SK-N-SH treated with all-trans-retinoic acid at 6 μM for 48 hours (cell line): ENCODE measurements at regions not wholly inside any gene's neighbourhood (a gene's known extent, or its start where the extent isn't known, plus 50 kb on each side); places are given as distances from the start of the nearest gene placed in this dataset.

ENCODE experiments used
- ATAC-seq: fragments of 200-7000 bp; cut with Tn5 transposase; 3 replicates; pipeline ENCODE4 v1.9.1; 2020; ENCODE audit warnings: mild to moderate bottlenecking, moderate library complexity
- ARNTL ChIP-seq: fragments of 450-650 bp; formaldehyde crosslinking; IDR thresholded peaks from 2 replicates; pipeline ENCODE4 v1.5.0; 2020; ENCODE audit warnings: low read depth, mild to moderate bottlenecking, moderate library complexity, borderline replicate concordance
- BACH2 ChIP-seq: fragments of 250-450 bp; sonication (Bioruptor Pico); IDR thresholded peaks from 2 replicates; pipeline ENCODE4 v1.9.0; 2021; ENCODE audit warnings: mild to moderate bottlenecking, borderline replicate concordance
- CREB5 ChIP-seq: fragments of 250-450 bp; sonication (Bioruptor Pico); IDR thresholded peaks from 2 replicates; pipeline ENCODE4 v1.5.1; 2020; ENCODE audit warnings: low read depth, mild to moderate bottlenecking, moderate library complexity
- CSDC2 ChIP-seq: fragments of 250-450 bp; sonication (Bioruptor Pico); IDR thresholded peaks from 2 replicates; pipeline ENCODE4 v1.5.0; 2020; ENCODE audit warnings: mild to moderate bottlenecking, moderate library complexity
- CSRNP3 ChIP-seq: fragments of 250-450 bp; sonication (Bioruptor Pico); IDR thresholded peaks from 2 replicates; pipeline ENCODE4 v1.5.1; 2021; ENCODE audit warnings: mild to moderate bottlenecking, moderate library complexity
- ESRRG ChIP-seq: fragments of 250-450 bp; sonication (Bioruptor Pico); IDR thresholded peaks from 2 replicates; pipeline ENCODE4 v1.6.1; 2021; ENCODE audit warnings: mild to moderate bottlenecking
- GLIS3 ChIP-seq: fragments of 250-450 bp; sonication (Bioruptor Pico); IDR thresholded peaks from 2 replicates; pipeline ENCODE4 v1.5.0; 2020; ENCODE audit warnings: mild to moderate bottlenecking, moderate library complexity
- ISL1 ChIP-seq: fragments of 250-450 bp; sonication (Bioruptor Pico); IDR thresholded peaks from 2 replicates; pipeline ENCODE4 v2.1.2; 2022; ENCODE audit warnings: mild to moderate bottlenecking, moderate library complexity
- PATZ1 ChIP-seq: fragments of 250-450 bp; sonication (Bioruptor Pico); IDR thresholded peaks from 2 replicates; pipeline ENCODE4 v1.8.0; 2020; ENCODE audit warnings: mild to moderate bottlenecking, moderate library complexity, borderline replicate concordance
- POU6F1 ChIP-seq: fragments of 250-450 bp; sonication (Bioruptor Pico); IDR thresholded peaks from 2 replicates; pipeline ENCODE4 v1.8.0; 2021; ENCODE audit warnings: low read depth, mild to moderate bottlenecking, moderate library complexity, borderline replicate concordance
- PPARA ChIP-seq: fragments of 250-450 bp; sonication (Bioruptor Pico); IDR thresholded peaks from 2 replicates; pipeline ENCODE4 v1.5.0; 2020; ENCODE audit warnings: mild to moderate bottlenecking, borderline replicate concordance
- RARB ChIP-seq: fragments of 250-450 bp; sonication (Bioruptor Pico); IDR thresholded peaks from 2 replicates; pipeline ENCODE4 v1.8.0; 2021; ENCODE audit warnings: mild to moderate bottlenecking, moderate library complexity
- SNAI2 ChIP-seq: fragments of 250-450 bp; sonication (Bioruptor Pico); IDR thresholded peaks from 2 replicates; pipeline ENCODE4 v1.5.0; 2020; ENCODE audit warnings: mild to moderate bottlenecking, moderate library complexity
- TCF4 ChIP-seq: fragments of 250-450 bp; sonication (Bioruptor Pico); IDR thresholded peaks from 2 replicates; pipeline ENCODE4 v1.8.0; 2021; ENCODE audit warnings: mild to moderate bottlenecking, moderate library complexity, borderline replicate concordance
- TOX ChIP-seq: fragments of 250-450 bp; sonication (Bioruptor Pico); IDR thresholded peaks from 2 replicates; pipeline ENCODE4 v1.8.0; 2021; ENCODE audit warnings: mild to moderate bottlenecking, moderate library complexity, borderline replicate concordance
- TSHZ2 ChIP-seq: fragments of 250-450 bp; sonication (Bioruptor Pico); IDR thresholded peaks from 2 replicates; pipeline ENCODE4 v1.5.0; 2020; ENCODE audit warnings: mild to moderate bottlenecking, moderate library complexity
- ZC3H10 ChIP-seq: fragments of 250-450 bp; sonication (Bioruptor Pico); IDR thresholded peaks from 2 replicates; pipeline ENCODE4 v1.5.1; 2021; ENCODE audit warnings: mild to moderate bottlenecking, moderate library complexity
- ZFP30 ChIP-seq: fragments of 450-650 bp; formaldehyde crosslinking; IDR thresholded peaks from 2 replicates; pipeline ENCODE4 v1.5.0; 2022; ENCODE audit warnings: mild to moderate bottlenecking, moderate library complexity
- ZNF565 ChIP-seq: fragments of 450-650 bp; formaldehyde crosslinking; conservative IDR thresholded peaks from 2 replicates; pipeline ENCODE4 v1.5.0; 2020; ENCODE audit warnings: low read depth, mild to moderate bottlenecking, moderate library complexity
- ZNF70 ChIP-seq: fragments of 450-650 bp; formaldehyde crosslinking; IDR thresholded peaks from 2 replicates; pipeline ENCODE4 v1.5.0; 2020; ENCODE audit warnings: mild to moderate bottlenecking, moderate library complexity
- ZNF8 ChIP-seq: fragments of 450-650 bp; formaldehyde crosslinking; IDR thresholded peaks from 2 replicates; pipeline ENCODE4 v1.5.0; 2020; ENCODE audit warnings: mild to moderate bottlenecking, moderate library complexity

- ATAC-seq: no peak
- TF ChIP-seq ZFP30: no peak
- no peak for TF ChIP-seq ZC3H10 (CRISPR knock-in tag)
- TF ChIP-seq TOX (CRISPR knock-in tag): no peak
- TF ChIP-seq ZNF70 (CRISPR knock-in tag): no peak
- TF ChIP-seq CSRNP3 (CRISPR knock-in tag): no peak
- TF ChIP-seq ZNF8 (CRISPR knock-in tag): no peak
- TF ChIP-seq CSDC2 (CRISPR knock-in tag): no peak
- TF ChIP-seq ARNTL: no peak
- no peak for TF ChIP-seq TSHZ2
- TF ChIP-seq SNAI2 (CRISPR knock-in tag): no peak
- no peak for TF ChIP-seq BACH2 (CRISPR knock-in tag)
- TF ChIP-seq POU6F1: no peak
- TF ChIP-seq PPARA (CRISPR knock-in tag): no peak
Measured at GRCh38 chr4:23114538-23114937, 421.8 kb downstream of the GBA3 start.

- no peak for TF ChIP-seq TCF4 (CRISPR knock-in tag)
- no peak for TF ChIP-seq ZC3H10 (CRISPR knock-in tag)
- no peak for TF ChIP-seq RARB (CRISPR knock-in tag)
- TF ChIP-seq ESRRG (CRISPR knock-in tag): no peak
- TF ChIP-seq CREB5: no peak
- no peak for TF ChIP-seq ISL1 (CRISPR knock-in tag)
- TF ChIP-seq CSRNP3 (CRISPR knock-in tag): no peak
- TF ChIP-seq TOX (CRISPR knock-in tag): no peak
- TF ChIP-seq BACH2 (CRISPR knock-in tag): no peak
- TF ChIP-seq CSDC2 (CRISPR knock-in tag): no peak
- ATAC-seq: no peak
Measured at GRCh38 chr4:23113104-23113503, 420.4 kb downstream of the GBA3 start.

GRCh38 chr4:23106516-23106915 is 413.8 kb downstream of the GBA3 start:
- no peak for ATAC-seq
- no peak for TF ChIP-seq BACH2 (CRISPR knock-in tag)
- no peak for TF ChIP-seq ARNTL
- TF ChIP-seq CSDC2 (CRISPR knock-in tag): no peak
- no peak for TF ChIP-seq PPARA (CRISPR knock-in tag)
- no peak for TF ChIP-seq GLIS3
- no peak for TF ChIP-seq ZNF70 (CRISPR knock-in tag)
- TF ChIP-seq TOX (CRISPR knock-in tag): no peak
- TF ChIP-seq PATZ1 (CRISPR knock-in tag): no peak
- no peak for TF ChIP-seq ESRRG (CRISPR knock-in tag)
- no peak for TF ChIP-seq TCF4 (CRISPR knock-in tag)
- no peak for TF ChIP-seq RARB (CRISPR knock-in tag)
- no peak for TF ChIP-seq ZNF565 (CRISPR knock-in tag)
